GM10266 (cell line): ENCODE measurements at regions not wholly inside any gene's neighbourhood (a gene's known extent, or its start where the extent isn't known, plus 50 kb on each side); places are given as distances from the start of the nearest gene placed in this dataset.

Experiments used
- DNase-seq: peaks from one replicate; pipeline ENCODE4 v3.0.0; 2012; ENCODE audit errors: extremely low spot score
- TF ChIP-seq, protein P1 (sequence below): IDR thresholded peaks from 2 replicates; pipeline ENCODE4 v1.5.1; 2012; ENCODE audit warnings: mild to moderate bottlenecking, low read depth; ENCODE audit not compliant: control insufficient read depth, insufficient read depth; ENCODE audit errors: missing control alignments

DNA sequence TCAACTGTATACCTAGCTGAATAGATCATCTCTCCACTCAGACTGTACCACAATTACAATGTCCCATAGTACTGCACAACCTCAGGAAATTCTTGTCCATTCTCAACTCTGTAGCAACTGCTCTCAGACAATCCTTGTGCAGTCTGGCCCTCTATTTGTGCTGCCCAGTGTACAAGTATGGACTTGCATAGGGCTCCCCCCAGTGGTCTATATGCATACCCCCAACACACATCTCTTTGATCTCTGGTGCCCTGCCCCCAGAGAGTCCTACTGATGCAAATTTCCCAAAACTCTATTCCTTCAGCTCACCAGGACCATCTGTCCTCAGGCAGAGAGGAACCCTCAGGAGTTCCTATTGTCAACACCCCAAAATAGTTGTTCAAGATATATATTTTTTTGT, 205.3 kb downstream of the SLCO4C1 start:
- TF ChIP-seq, protein P1, sequence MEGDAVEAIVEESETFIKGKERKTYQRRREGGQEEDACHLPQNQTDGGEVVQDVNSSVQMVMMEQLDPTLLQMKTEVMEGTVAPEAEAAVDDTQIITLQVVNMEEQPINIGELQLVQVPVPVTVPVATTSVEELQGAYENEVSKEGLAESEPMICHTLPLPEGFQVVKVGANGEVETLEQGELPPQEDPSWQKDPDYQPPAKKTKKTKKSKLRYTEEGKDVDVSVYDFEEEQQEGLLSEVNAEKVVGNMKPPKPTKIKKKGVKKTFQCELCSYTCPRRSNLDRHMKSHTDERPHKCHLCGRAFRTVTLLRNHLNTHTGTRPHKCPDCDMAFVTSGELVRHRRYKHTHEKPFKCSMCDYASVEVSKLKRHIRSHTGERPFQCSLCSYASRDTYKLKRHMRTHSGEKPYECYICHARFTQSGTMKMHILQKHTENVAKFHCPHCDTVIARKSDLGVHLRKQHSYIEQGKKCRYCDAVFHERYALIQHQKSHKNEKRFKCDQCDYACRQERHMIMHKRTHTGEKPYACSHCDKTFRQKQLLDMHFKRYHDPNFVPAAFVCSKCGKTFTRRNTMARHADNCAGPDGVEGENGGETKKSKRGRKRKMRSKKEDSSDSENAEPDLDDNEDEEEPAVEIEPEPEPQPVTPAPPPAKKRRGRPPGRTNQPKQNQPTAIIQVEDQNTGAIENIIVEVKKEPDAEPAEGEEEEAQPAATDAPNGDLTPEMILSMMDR = peak; percentile 31
- DNase-seq = peak; percentile 5

DNA sequence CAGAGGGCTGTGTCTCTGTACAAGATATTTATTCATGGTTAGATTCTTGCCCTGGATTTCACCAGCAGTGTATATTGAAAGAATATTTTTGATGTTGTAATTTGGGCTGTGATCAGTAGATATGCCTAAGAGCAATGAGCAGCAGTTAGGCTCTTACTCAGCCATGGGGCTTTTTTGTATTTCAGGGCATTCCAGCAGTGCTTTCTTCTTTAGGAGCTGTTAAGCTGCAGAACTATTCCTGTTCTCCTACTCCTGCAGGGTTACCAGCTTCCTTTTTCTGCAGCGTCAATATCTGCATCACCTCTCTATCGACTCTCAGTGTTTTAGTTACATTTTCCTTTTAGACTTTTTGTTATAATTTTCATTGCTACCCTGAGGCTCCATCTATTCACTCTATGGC, 206.2 kb downstream of the SLCO4C1 start:
- TF ChIP-seq, protein P1 = no peak
- DNase-seq = no peak

DNA sequence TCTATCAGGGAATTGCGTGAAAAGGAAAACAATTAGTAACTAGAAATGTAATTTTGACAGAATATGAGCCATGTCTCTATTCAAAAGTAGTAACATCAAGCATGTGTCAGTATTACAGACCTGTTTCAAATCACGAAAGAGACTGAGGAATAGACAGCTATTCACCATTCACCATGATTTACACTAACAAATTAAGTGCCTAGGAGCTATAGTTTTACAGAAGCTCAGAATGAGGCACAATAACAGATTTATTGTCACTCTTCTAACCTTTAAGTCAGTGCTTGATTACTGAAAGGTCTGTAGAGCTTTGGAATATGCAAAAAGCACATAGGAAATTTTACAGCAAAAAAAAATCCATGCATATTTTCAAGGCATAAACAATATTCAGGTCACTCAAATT, 208.2 kb downstream of the SLCO4C1 start:
- DNase-seq = no peak
- TF ChIP-seq, protein P1 = no peak

DNA sequence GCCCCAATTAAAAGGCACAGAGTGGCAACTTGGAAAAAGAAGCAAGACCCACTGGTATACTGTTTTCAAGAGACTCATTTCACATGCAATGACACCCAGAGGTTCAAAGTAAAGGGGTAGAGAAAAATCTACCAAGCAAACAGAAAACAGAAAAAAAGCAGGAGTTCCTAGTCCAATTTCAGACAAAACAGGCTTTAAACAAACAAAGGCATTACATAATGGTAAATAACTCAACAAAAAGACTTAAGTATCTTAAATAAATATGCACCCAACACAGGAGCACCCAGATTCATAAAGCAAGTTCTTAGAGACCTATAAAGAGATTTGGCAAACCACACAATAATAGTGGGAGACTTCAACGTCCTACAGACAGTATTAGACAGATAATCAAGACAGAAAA, 215.8 kb downstream of the SLCO4C1 start:
- DNase-seq = no peak
- TF ChIP-seq, protein P1 = no peak

DNA sequence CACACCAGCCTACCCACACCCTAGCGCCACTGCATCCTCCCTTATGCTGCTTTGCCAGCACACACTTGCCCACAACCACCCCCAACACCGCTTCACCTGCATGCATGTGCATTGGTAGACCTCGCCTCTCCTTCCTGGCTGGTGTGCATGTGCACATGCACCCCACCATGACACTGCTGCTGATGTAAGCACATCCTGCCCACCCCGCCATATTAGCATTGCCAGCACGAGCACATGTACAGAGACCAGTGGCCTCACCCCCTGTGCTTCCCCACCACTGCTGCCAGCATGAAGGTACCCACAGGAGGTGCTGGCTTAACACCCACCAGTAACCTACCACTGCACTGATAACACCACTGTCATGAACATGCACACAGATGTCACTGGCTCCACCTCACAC, 218.2 kb downstream of the SLCO4C1 start:
- TF ChIP-seq, protein P1 = no peak
- DNase-seq = no peak

DNA sequence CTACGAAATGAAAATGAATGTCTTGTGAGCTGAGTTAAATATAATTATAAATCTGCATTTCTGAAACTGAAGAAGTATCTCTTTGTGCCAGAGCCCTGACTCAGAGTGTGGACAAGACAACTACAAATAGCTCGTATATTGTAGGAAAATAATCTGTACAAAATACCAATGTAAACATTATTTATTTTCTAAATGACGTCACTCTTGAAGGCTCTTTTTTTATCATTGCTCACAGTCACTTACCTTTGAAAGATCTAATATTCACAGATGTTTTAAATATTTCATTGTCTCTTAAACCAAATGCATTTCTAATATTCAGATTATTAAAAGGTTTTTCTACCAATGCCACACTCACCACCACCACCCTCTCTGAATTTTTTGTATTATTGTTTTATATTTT, 226.1 kb downstream of the SLCO4C1 start:
- DNase-seq = no peak
- TF ChIP-seq, protein P1 = no peak

DNA sequence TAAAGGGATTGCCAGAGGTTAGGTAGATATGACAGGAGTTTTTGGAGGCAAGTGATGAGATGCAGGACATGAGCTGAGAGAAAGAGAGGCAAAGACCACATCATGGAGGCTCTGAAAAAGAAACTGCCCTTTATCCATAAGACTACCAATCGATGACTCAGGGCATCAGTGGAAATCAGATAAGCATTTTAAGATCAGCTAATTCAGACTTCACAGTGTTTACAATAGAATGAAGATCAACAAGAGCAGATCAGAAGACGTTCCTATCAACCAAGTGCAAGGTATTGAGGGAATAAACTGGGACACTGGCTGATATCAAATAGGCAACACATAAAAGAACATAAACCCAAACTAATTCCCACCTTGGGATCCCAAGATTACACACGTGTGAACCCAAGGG, 227.2 kb downstream of the SLCO4C1 start:
- TF ChIP-seq, protein P1 = no peak
- DNase-seq = no peak
